A673 (cell line): ENCODE measurements at regions not wholly inside any gene's neighbourhood (a gene's known extent, or its start where the extent isn't known, plus 50 kb on each side); places are given as distances from the start of the nearest gene placed in this dataset.

Experiments
- EZH2 ChIP-seq: fragments of 200-600 bp; sonication (generic); IDR thresholded peaks from 2 replicates; pipeline ENCODE4 v1.6.1; 2017; ENCODE audit warnings: borderline replicate concordance, low read depth, mild to moderate bottlenecking, mixed read lengths, antibody characterized with exemption, low read length; ENCODE audit not compliant: poor library complexity, severe bottlenecking
- TF ChIP-seq, protein P1 (sequence below): fragments of 300-800, 200-600 bp; sonication (generic); conservative IDR thresholded peaks from 2 replicates; pipeline ENCODE4 v1.5.1; 2017; ENCODE audit warnings: low read depth, mild to moderate bottlenecking, antibody characterized with exemption, low read length, moderate library complexity, mixed read lengths

DNA sequence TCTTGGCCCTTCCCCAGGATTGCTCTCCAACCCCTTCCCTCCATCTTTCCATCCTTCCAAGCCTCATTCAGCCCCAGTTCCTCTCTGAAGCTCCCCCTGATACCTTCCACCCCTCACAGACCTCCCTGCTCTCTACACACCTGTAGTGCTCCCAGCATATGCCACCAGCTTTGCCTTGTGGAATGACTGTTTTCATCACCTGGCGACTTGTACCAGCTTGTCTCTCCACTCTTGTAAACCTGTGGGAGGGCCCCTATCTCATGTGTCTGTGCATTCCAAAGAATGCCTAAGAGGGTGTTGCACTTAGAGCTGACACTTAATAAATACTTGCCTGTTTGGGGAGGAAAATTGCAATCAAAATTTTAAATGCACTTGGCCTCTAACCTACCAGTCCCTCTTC lies 198.7 kb downstream of the BCL11A start:
- TF ChIP-seq, protein P1, sequence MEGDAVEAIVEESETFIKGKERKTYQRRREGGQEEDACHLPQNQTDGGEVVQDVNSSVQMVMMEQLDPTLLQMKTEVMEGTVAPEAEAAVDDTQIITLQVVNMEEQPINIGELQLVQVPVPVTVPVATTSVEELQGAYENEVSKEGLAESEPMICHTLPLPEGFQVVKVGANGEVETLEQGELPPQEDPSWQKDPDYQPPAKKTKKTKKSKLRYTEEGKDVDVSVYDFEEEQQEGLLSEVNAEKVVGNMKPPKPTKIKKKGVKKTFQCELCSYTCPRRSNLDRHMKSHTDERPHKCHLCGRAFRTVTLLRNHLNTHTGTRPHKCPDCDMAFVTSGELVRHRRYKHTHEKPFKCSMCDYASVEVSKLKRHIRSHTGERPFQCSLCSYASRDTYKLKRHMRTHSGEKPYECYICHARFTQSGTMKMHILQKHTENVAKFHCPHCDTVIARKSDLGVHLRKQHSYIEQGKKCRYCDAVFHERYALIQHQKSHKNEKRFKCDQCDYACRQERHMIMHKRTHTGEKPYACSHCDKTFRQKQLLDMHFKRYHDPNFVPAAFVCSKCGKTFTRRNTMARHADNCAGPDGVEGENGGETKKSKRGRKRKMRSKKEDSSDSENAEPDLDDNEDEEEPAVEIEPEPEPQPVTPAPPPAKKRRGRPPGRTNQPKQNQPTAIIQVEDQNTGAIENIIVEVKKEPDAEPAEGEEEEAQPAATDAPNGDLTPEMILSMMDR: no peak
- no peak for TF ChIP-seq EZH2
